NCI-H345 (cell line): ENCODE measurements at regions not wholly inside any gene's neighbourhood (a gene's known extent, or its start where the extent isn't known, plus 50 kb on each side); places are given as distances from the start of the nearest gene placed in this dataset.

Source experiments
- DNase-seq: peaks from one replicate; lab custom pipeline; 2025; lab: John Stamatoyannopoulos, UW

- no peak for DNase-seq
These were observed 54.1 kb upstream of the PIK3C2G start for GRCh38 chr12:18207266-18207665.

- DNase-seq, result no peak
These were observed 55.1 kb upstream of the PIK3C2G start for GRCh38 chr12:18206198-18206597.

- DNase-seq, result no peak
These were observed 57.3 kb upstream of the PIK3C2G start for GRCh38 chr12:18204053-18204452.

- DNase-seq, result no peak
These were observed 69.2 kb upstream of the PIK3C2G start for GRCh38 chr12:18192119-18192518.

- no peak for DNase-seq
These were observed 78.2 kb upstream of the PIK3C2G start for GRCh38 chr12:18183141-18183540.

GRCh38 chr12:18171571-18171970, 81.6 kb upstream of the RERGL start:
- no peak for DNase-seq

- no peak for DNase-seq
These were observed 78.0 kb upstream of the RERGL start for GRCh38 chr12:18168016-18168415.

GRCh38 chr12:18165889-18166288, 75.9 kb upstream of the RERGL start:
- no peak for DNase-seq

GRCh38 chr12:18165422-18165871, 75.5 kb upstream of the RERGL start:
- DNase-seq, result peak; percentile 17

GRCh38 chr12:18160901-18161300, 70.9 kb upstream of the RERGL start:
- DNase-seq, result no peak

- peak; percentile 19 for DNase-seq
These were observed 69.0 kb upstream of the RERGL start for GRCh38 chr12:18158774-18159557.

GRCh38 chr12:18153826-18154225, 63.8 kb upstream of the RERGL start:
- DNase-seq, result peak; percentile 92

- no peak for DNase-seq
These were observed 61.0 kb upstream of the RERGL start for GRCh38 chr12:18151036-18151435.

- DNase-seq, result peak; percentile 3
These were observed 59.0 kb upstream of the RERGL start for GRCh38 chr12:18148961-18149360.

GRCh38 chr12:18146363-18146762, 56.4 kb upstream of the RERGL start:
- DNase-seq, result no peak

GRCh38 chr12:18145924-18146323, 55.9 kb upstream of the RERGL start:
- DNase-seq, result no peak

- DNase-seq, result peak; percentile 60
These were observed 51.3 kb upstream of the RERGL start for GRCh38 chr12:18141048-18141982.

- DNase-seq, result peak; percentile 30
These were observed 50.1 kb upstream of the RERGL start for GRCh38 chr12:18139989-18140596.
